Liver (tissue), 8 donors: ENCODE measurements at regions not wholly inside any gene's neighbourhood (a gene's known extent, or its start where the extent isn't known, plus 50 kb on each side); places are given as distances from the start of the nearest gene placed in this dataset.

Source experiments
- DNase-seq: peaks from one replicate; pipeline ENCODE4 v3.0.0-alpha.2; 2017; ENCODE audit warnings: low spot score
- H3K27ac ChIP-seq, 2 donors: one replicate each; pipeline ENCODE4 v1.7.0; 2013; ENCODE audit warnings: inconsistent platforms in 2 of 2, low read length in 2 of 2, control low read depth in 1 of 2, low read depth in 1 of 2, mild to moderate bottlenecking in 1 of 2
- H3K27me3 ChIP-seq, 4 donors: one replicate each; pipeline versions ENCODE4 v1.6.1 to v1.7.0; 2013; ENCODE audit warnings: low read length in 3 of 4, inconsistent platforms in 1 of 4, mild to moderate bottlenecking in 1 of 4, moderate library complexity in 1 of 4; ENCODE audit not compliant: control insufficient read depth in 4 of 4, insufficient read depth in 4 of 4
- H3K36me3 ChIP-seq, 4 donors: one replicate each; pipeline versions ENCODE4 v1.6.1 to v1.7.0; 2013; ENCODE audit warnings: low read length in 3 of 4, mild to moderate bottlenecking in 3 of 4, low read depth in 1 of 4, moderate library complexity in 1 of 4; ENCODE audit not compliant: control insufficient read depth in 4 of 4, insufficient read depth in 3 of 4
- H3K4me1 ChIP-seq, 4 donors: one replicate each; pipeline versions ENCODE4 v1.6.1 to v1.7.0; 2013; ENCODE audit warnings: low read length in 3 of 4, mild to moderate bottlenecking in 3 of 4, moderate library complexity in 1 of 4; ENCODE audit not compliant: control insufficient read depth in 4 of 4, insufficient read depth in 4 of 4
- H3K4me3 ChIP-seq, 3 donors: one replicate each; pipeline versions ENCODE4 v1.6.1 to v1.7.0; 2013; ENCODE audit warnings: low read length in 3 of 3, control low read depth in 1 of 3, low read depth in 1 of 3, mild to moderate bottlenecking in 1 of 3
- H3K9ac ChIP-seq, 2 donors: one replicate each; pipeline ENCODE4 v1.7.0; 2013; ENCODE audit warnings: low read length in 2 of 2, mild to moderate bottlenecking in 2 of 2, moderate library complexity in 2 of 2, control low read depth in 1 of 2, low read depth in 1 of 2
- H3K9me3 ChIP-seq, 4 donors: one replicate each; pipeline versions ENCODE4 v1.6.1 to v1.7.0; 2013; ENCODE audit warnings: low read length in 3 of 4; ENCODE audit not compliant: control insufficient read depth in 4 of 4
- CTCF ChIP-seq: fragments of 150-350 bp; IDR thresholded peaks from 2 replicates; pipeline ENCODE4 v1.5.1; 2017; ENCODE audit warnings: improper control_type of control experiment, low read depth, low read length; ENCODE audit not compliant: missing input control
- EGR1 ChIP-seq, 2 donors: IDR thresholded peaks; 2 replicates each; pipeline ENCODE4 v1.6.1; 2016 to 2018; ENCODE audit warnings: antibody characterized with exemption in 2 of 2, low read depth in 2 of 2
- FOXA1 ChIP-seq: IDR thresholded peaks from 2 replicates; pipeline ENCODE4 v1.6.1; 2016; ENCODE audit warnings: antibody characterized with exemption
- FOXA2 ChIP-seq: IDR thresholded peaks from 2 replicates; pipeline ENCODE4 v1.6.1; 2016; ENCODE audit warnings: antibody characterized with exemption
- GABPA ChIP-seq, 2 donors: IDR thresholded peaks in 1 of 2; conservative IDR thresholded peaks in 1 of 2; 2 replicates each; pipeline ENCODE4 v1.6.1; 2016; ENCODE audit warnings: antibody characterized with exemption in 2 of 2, mild to moderate bottlenecking in 1 of 2, moderate library complexity in 1 of 2
- JUND ChIP-seq, 2 donors: IDR thresholded peaks; 2 replicates each; pipeline ENCODE4 v1.6.1; 2016; ENCODE audit warnings: antibody characterized with exemption in 2 of 2
- MAX ChIP-seq: IDR thresholded peaks from 2 replicates; pipeline ENCODE4 v1.6.1; 2016; ENCODE audit warnings: antibody characterized with exemption
- NR2F2 ChIP-seq: IDR thresholded peaks from 2 replicates; pipeline ENCODE4 v1.6.1; 2016; ENCODE audit warnings: antibody characterized with exemption
- RAD21 ChIP-seq, 2 donors: IDR thresholded peaks; 2 replicates each; pipeline ENCODE4 v1.6.1; 2016; ENCODE audit warnings: antibody characterized with exemption in 2 of 2, mild to moderate bottlenecking in 2 of 2
- REST ChIP-seq: IDR thresholded peaks from 2 replicates; pipeline ENCODE4 v1.6.1; 2016; ENCODE audit warnings: antibody characterized with exemption, mild to moderate bottlenecking
- SP1 ChIP-seq: IDR thresholded peaks from 2 replicates; pipeline ENCODE4 v1.6.1; 2018; ENCODE audit warnings: antibody characterized with exemption, mild to moderate bottlenecking
- TAF1 ChIP-seq: conservative IDR thresholded peaks from 2 replicates; pipeline ENCODE4 v1.6.1; 2016; ENCODE audit warnings: antibody characterized with exemption, mild to moderate bottlenecking
- YY1 ChIP-seq: IDR thresholded peaks from 2 replicates; pipeline ENCODE4 v1.6.1; 2016; ENCODE audit warnings: antibody characterized with exemption, mild to moderate bottlenecking
- ZBTB33 ChIP-seq: IDR thresholded peaks from 2 replicates; pipeline ENCODE4 v1.6.1; 2016; ENCODE audit warnings: antibody characterized with exemption
- WGBS: extraction: QIAGEN DNeasy Blood & Tissue Kit; methylation state at CpG from one replicate; pipeline ENCODE4 v1.1.7; 2013; 5-methylcytosine and 5-hydroxymethylcytosine counted together
- donor health status: healthy.
- donor health status: healthy.
- donor health status: healthy.
- donor health status: healthy.
- donor health status: healthy.

GRCh38 chr3:104281713-104282112, 1085.0 kb upstream of the ALCAM start:
- no peak overlapping the region for H3K27ac ChIP-seq
- H3K4me3 ChIP-seq = no peak overlapping the region
- H3K9me3 ChIP-seq = peaks cover 2 to 12% (median 6%) of the 10 kb centered on the region in 4 donors
- peaks cover 0 to 2% (median 0%) of the 10 kb centered on the region in 4 donors for H3K4me1 ChIP-seq
- no peak for DNase-seq
- no peaks in the 10 kb centered on the region for H3K27me3 ChIP-seq
- WGBS = 93% methylated on average over 3 of the region's 3 CpGs
- H3K9ac ChIP-seq = no peak overlapping the region
- TF ChIP-seq CTCF (no peak), EGR1 (IDR thresholded peaks at IDR 0.05; ENCODE audit: low read depth in 2 of 2) (no peak), MAX (no peak), FOXA2 (no peak), TAF1 (no peak)
- H3K36me3 ChIP-seq = peaks cover 0 to 3% (median 0%) of the 10 kb centered on the region in 4 donors

GRCh38 chr3:104286645-104287044, 1080.1 kb upstream of the ALCAM start:
- 87% methylated on average over 5 of the region's 5 CpGs for WGBS

More at GRCh38 chr3:104286645-104287044, 1080.1 kb upstream of the ALCAM start:
- Histone ChIP-seq H3K9me3 (peaks cover 0 to 4% (median 1%) of the 10 kb centered on the region in 4 donors), H3K4me3 (no peak overlapping the region), H3K27me3 (no peaks in the 10 kb centered on the region), H3K9ac (no peak overlapping the region), H3K4me1 (peaks cover 0 to 9% (median 0%) of the 10 kb centered on the region in 4 donors), H3K27ac (no peak overlapping the region), H3K36me3 (peaks cover 0 to 1% (median 0%) of the 10 kb centered on the region in 4 donors)
- DNase-seq = no peak
- TF ChIP-seq YY1 (no peak), ZBTB33 (no peak), JUND (IDR thresholded peaks at IDR 0.05) (no peak), REST (no peak), RAD21 (IDR thresholded peaks at IDR 0.05) (no peak), MAX (no peak), TAF1 (no peak), GABPA (IDR thresholded peaks at IDR 0.05 in 1 of 2, conservative IDR thresholded peaks at IDR 0.05 in 1 of 2) (no peak), FOXA1 (no peak), NR2F2 (no peak), SP1 (no peak), CTCF (no peak)
